Suprapubic skin (tissue), 4 donors: ENCODE measurements at regions not wholly inside any gene's neighbourhood (a gene's known extent, or its start where the extent isn't known, plus 50 kb on each side); places are given as distances from the start of the nearest gene placed in this dataset.

Source experiments
- EP300 ChIP-seq: sonication (generic); formaldehyde crosslinking; IDR thresholded peaks from one replicate; pipeline ENCODE4 v1.6.1; 2017; ENCODE audit warnings: antibody characterized with exemption
- POLR2A ChIP-seq, 2 donors: fragments of 450-650 bp; IDR thresholded peaks; one replicate each; pipeline ENCODE4 v1.6.1; 2017; ENCODE audit warnings: antibody characterized with exemption in 2 of 2, mild to moderate bottlenecking in 2 of 2, moderate library complexity in 2 of 2
- POLR2AphosphoS5 ChIP-seq, 3 donors: sonication (generic); formaldehyde crosslinking; IDR thresholded peaks; one replicate each; pipeline ENCODE4 v1.6.1; 2017; ENCODE audit warnings: antibody characterized with exemption in 3 of 3
- TF ChIP-seq, protein P1 (sequence below), 2 donors: fragments of 200-600 bp in 1 of 2; fragments of 450-650 bp in 1 of 2; sonication (generic) in 1 of 2; IDR thresholded peaks; one replicate each; pipeline ENCODE4 v1.5.1; 2016 to 2019; ENCODE audit warnings: antibody characterized with exemption in 2 of 2, mild to moderate bottlenecking in 1 of 2, moderate library complexity in 1 of 2

- TF ChIP-seq, protein P1, sequence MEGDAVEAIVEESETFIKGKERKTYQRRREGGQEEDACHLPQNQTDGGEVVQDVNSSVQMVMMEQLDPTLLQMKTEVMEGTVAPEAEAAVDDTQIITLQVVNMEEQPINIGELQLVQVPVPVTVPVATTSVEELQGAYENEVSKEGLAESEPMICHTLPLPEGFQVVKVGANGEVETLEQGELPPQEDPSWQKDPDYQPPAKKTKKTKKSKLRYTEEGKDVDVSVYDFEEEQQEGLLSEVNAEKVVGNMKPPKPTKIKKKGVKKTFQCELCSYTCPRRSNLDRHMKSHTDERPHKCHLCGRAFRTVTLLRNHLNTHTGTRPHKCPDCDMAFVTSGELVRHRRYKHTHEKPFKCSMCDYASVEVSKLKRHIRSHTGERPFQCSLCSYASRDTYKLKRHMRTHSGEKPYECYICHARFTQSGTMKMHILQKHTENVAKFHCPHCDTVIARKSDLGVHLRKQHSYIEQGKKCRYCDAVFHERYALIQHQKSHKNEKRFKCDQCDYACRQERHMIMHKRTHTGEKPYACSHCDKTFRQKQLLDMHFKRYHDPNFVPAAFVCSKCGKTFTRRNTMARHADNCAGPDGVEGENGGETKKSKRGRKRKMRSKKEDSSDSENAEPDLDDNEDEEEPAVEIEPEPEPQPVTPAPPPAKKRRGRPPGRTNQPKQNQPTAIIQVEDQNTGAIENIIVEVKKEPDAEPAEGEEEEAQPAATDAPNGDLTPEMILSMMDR (IDR thresholded peaks at IDR 0.05), result no peak
- TF ChIP-seq POLR2AphosphoS5 (IDR thresholded peaks at IDR 0.05), result no peak
- TF ChIP-seq POLR2A (IDR thresholded peaks at IDR 0.05), result no peak
- no peak for TF ChIP-seq EP300
Measured at GRCh38 chr1:214934045-214934444, 148.5 kb upstream of the KCNK2 start.
